H54 (cell line): ENCODE measurements at regions not wholly inside any gene's neighbourhood (a gene's known extent, or its start where the extent isn't known, plus 50 kb on each side); places are given as distances from the start of the nearest gene placed in this dataset.

Experiments used
- DNase-seq: peaks from one replicate; pipeline ENCODE4 v3.0.0; 2011; ENCODE audit warnings: low spot score, mixed read lengths; ENCODE audit not compliant: insufficient read length
- FAIRE-seq: peaks from 3 replicates; lab custom pipeline; 2011; peaks lifted over from hg19 to GRCh38; lab: Jason Lieb, UNC
- POLR2A ChIP-seq: IDR thresholded peaks from 2 replicates; pipeline ENCODE4 v1.6.1; 2011; ENCODE audit warnings: low read depth, mild to moderate bottlenecking, low read length

DNA sequence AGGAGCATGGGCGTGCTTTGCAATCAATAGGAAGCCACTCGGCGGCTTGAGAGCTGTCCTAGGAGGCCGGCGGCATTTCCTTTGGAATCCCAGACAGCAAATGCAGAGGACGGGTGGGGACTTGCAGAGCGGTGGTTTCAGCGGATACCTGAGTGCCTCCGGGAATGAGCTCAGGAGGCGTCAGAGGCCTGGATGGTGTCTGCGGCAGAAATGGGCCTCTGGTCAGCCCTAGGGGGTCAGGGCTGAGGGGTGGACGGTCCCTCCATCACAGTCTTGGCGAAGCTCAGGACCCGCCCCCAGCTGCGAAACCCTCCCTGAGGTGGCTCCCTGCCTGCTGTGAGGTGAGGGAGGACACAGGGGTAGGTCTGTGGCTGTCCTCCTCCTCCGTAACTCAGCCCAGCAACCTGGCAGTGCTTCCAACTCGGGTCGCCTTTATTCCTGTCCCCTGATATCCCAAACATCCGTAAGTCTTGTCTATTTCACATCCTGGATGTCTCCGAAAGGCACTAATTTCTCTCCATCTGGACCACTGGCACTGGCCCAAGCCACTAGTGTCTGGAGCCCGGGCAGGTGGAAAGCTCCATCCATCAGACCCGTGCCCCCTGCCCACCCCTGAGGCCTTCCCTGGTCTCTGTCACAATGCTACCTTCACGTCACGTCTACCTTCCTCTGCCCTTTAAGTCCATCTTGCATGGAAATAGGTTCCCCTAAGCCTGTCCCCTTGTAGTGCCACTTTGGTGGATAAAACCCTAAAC, 686.6 kb downstream of the BRD1 start:
- no peak for TF ChIP-seq POLR2A
- DNase-seq (no peak), FAIRE-seq (no peak)

DNA sequence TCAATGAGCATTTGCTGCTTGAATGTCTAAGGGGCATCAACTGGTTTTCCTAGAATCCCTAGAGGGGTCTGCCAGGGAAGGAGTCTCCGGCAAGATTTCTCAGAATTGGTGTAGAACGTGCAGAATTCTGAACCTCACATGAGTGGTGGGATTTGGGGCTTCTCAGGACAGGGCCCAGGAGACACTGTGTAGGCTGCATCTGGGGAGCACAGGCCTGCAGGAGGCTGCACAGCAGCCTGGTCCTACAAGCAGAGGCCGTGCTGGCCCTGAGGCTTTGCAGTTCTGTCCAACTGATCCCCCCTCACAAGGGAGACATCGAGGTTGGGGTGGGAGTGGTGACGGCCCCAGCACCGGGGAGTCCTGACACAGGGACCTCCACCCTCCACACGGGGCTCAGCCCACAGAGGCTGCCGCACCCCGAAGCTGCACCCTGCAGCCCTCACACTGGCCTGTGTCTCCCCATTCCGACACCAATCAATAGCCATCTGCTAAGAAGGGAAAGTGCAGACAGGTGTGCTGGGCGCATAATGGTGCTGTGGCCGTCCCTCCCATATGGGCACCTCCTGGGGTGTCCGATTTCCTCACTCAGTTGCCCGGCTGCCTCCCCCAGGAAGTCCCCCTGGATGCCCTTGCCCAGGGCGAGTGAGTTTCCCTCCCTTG, 688.1 kb downstream of the BRD1 start:
- TF ChIP-seq POLR2A, result no peak
- FAIRE-seq (no peak), DNase-seq (no peak)

GRCh38 chr22:49138250-49138790, 689.4 kb downstream of the BRD1 start:
- no peak for DNase-seq
- FAIRE-seq, result no peak
- no peak for TF ChIP-seq POLR2A

GRCh38 chr22:49137206-49137840, 690.4 kb downstream of the BRD1 start:
- TF ChIP-seq POLR2A, result no peak
- FAIRE-seq (no peak), DNase-seq (no peak)

DNA sequence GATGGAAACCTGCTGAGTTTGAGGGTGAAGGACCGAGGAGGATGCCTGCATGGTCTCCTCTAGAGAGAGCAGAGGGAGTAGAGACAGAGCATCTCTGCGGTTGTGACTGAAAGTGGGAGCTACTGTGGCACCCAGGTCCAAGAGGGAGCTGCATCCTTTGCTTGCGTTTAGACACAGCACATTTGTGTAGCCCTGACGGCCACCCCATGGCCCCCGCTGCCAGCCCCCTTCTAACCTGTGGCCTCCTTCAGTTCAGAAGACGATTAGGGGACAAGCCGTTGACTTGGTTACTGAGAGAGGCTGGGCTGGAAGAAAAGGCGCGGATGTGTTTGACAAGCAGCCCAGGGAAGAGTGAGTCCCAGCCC, 690.9 kb downstream of the BRD1 start:
- TF ChIP-seq POLR2A, result no peak
- no peak for FAIRE-seq
- DNase-seq, result no peak

DNA sequence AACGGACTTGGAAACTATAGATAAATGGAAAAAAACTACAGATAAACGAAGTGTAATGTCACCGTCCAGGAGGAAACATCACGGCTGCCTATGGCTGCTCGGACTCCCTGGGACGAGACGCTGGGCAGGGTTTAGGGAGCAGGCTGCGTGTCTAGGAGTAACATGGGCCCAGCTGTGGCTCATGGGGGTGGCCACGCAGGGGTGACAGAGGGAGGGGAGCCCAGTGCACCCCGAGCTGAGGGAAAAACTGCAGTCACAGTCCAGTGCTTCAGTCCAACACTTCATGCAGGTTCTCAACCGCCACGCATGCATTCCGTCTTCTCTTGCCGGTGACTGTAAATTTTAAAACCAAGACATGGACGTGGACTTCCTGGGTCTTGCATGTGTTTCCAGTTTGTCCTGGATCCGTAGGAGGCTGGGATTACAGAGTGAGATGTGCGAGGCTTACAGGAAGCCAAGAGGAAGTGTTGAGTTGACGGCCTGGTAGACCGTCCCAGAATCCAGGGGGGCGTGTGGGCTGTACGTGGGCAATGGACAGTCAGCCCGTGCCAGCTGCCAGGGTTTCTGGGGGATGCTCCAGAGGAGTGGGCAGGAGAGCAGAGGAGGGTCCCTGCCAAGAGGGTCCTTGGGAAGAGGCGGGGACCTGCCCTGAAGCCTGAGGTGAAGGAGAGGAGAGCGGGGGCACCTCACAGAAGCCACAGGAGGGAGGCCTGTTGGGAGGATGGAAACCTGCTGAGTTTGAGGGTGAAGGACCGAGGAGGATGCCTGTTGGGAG, 691.4 kb downstream of the BRD1 start:
- FAIRE-seq (no peak), DNase-seq (no peak)
- TF ChIP-seq POLR2A, result no peak

DNA sequence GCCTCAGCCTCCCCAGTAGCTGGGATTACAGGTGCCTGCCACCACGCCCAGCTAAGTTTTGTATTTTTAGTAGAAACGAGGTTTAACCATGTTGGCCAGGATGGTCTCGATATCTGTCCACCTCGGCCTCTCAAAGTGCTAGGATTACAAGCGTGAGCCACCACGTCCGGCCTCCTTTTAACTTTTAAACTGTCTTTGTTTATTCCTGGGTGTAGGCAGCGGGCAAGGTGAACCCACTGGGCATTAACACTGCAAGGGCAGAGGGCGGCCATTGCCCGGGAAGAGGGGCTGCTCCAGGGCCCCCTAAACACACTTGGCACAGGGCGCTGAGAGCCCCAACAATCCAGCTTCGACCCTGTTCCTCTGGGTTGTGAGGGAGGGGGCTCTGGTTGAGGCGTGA, 693.6 kb downstream of the BRD1 start:
- no peak for TF ChIP-seq POLR2A
- DNase-seq (no peak), FAIRE-seq (no peak)

DNA sequence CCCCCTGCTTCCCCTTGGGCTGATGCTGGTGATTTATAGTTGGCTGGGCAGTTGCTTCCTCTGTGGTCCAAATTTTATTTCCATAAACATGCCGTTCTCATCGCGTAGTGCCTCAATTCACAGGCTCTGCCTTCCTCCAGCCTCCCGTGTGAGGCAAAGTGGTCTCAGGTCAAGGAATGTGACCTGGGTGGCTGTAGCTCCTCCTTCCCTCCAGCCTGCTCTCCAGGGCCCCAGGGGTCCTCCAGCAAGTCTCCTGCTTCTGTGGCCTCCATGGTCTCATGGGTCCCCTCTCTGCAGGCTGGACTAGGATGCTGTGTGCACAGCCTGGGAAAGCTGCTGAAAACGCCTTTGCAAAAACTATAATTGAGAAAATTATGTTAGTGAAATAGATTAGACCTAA, 694.1 kb downstream of the BRD1 start:
- DNase-seq (no peak), FAIRE-seq (no peak)
- no peak for TF ChIP-seq POLR2A

- DNase-seq (no peak), FAIRE-seq (no peak)
- TF ChIP-seq POLR2A, result no peak
Measured at GRCh38 chr22:49132009-49132408, 695.7 kb downstream of the BRD1 start.

DNA sequence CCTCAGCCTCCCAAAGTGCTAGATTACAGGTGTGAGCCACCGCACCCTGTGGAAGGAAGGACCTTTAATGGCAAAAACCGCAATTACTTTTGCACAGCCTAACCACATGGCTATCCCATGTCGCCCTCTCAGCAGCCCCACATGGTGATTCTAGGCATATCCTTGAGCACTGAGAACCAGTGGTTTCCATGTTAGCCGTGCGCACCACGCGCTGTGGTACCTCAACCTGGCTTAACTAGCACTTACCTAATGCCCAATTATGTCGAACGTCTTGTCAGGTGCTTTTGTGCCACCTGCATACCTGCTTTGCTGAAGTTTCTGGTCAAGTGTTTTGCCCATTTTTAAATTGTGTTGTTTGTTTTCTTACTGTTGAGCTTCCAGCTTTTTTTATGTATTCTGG, 697.9 kb downstream of the BRD1 start:
- no peak for TF ChIP-seq POLR2A
- DNase-seq, result no peak
- no peak for FAIRE-seq

DNA sequence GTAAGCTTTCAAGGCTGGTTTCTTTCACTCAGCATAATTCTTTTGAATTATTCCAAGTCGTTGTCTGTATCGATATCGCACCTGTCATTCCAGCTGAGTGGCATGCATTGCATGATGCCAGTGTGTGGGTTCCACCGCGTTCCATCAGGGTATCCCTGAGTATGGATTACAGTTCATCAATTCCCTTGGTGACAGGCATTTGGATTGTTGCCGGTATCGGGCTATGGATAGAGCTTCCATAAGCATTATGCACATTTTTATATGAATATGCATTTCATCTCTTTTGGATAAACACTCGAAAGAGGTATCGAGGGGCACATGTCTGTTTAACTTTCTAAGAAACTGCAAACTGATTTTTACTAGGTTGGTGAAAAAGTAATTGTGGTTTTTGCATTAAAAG, 698.8 kb downstream of the BRD1 start:
- FAIRE-seq, result no peak

DNA sequence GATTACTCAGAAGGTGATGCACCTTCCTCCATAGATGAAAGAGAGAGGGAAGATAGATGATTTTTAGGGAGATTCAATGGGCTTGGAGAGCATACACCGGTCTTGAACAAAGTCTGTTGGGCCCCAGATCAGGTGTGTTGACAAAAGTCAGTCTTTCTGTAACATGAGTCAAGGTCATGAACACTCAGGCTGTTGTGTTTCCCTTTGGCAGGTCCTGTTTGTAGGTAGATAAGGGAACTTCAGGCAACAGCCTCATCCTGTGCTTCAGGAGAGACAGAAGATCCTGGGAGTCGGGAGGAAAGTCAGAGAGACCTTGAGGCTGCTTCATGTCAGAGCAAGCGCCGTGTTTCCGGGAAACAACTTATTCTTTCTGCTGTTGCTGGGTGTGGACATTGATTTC, 703.1 kb downstream of the BRD1 start:
- no peak for FAIRE-seq
- no peak for DNase-seq

More for the DNA sequence above, 698.8 kb downstream of the BRD1 start:
- DNase-seq, result no peak
- no peak for TF ChIP-seq POLR2A

DNA sequence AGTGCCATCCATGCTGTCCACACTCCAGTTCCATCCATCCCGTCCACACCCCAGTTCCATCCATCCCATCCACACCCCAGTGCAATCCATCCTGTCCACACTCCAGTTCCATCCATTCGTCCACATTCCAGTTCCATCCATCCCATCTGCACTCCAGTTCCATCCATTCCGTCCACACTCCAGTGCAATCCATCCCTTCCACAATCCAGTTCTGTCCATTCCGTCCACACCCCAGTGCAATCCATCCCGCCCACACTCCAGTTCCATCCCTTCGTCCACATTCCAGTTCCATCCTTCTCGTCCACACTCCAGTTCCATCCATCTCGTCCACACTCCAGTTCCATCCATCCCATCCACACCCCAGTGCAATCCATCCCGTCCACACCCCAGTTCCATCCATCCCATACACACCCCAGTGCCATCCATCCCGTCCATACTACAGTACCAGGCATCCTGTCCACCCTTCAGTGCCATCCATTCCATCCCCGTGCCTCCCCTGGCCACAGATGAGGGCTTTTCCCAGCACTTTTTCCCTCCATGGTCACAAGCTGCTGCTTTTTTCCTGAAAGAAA, 704.0 kb downstream of the BRD1 start:
- no peak for DNase-seq
- TF ChIP-seq POLR2A, result no peak
- no peak for FAIRE-seq

More for the DNA sequence above, 703.1 kb downstream of the BRD1 start:
- no peak for TF ChIP-seq POLR2A

DNA sequence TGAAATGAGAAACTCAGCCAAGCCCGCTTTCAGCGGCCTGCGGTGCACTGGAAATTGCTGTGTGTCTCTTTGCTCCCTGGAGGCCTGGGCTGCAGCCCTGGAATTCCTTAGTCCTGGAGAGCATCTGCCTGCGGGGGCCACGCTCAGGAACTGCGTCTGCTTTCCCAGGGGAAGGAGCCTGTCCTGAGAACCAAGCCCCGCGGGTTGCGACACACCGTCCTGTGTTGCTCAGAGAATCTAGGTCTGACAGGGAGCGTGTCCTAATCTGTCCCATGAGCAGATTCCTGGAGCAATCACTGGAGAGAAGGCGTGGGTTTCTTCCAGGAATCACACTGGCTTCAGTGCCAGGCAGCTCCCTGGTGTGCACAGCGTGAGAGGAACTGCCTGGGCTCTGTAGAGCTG, 708.1 kb downstream of the BRD1 start:
- no peak for TF ChIP-seq POLR2A
- no peak for FAIRE-seq
- no peak for DNase-seq
